NCI-H2227 (cell line): ENCODE measurements at regions not wholly inside any gene's neighbourhood (a gene's known extent, or its start where the extent isn't known, plus 50 kb on each side); places are given as distances from the start of the nearest gene placed in this dataset.
"Not testable (repeated sequence)": the region's sequence is repeated elsewhere in the genome, so short reads cannot be mapped to it uniquely, and the experiment has no call there.

ENCODE experiments used
- DNase-seq: peaks from one replicate; lab custom pipeline; 2025; ENCODE audit not compliant: unreplicated experiment; lab: John Stamatoyannopoulos, UW

GRCh38 chrX:40530509-40530908 is 50.3 kb upstream of the ATP6AP2 start:
- no peak for DNase-seq

GRCh38 chrX:40527543-40527942 is 53.2 kb upstream of the ATP6AP2 start:
- no peak for DNase-seq

- no peak for DNase-seq
Observed at GRCh38 chrX:40526412-40526811, 54.4 kb upstream of the ATP6AP2 start.

GRCh38 chrX:40525901-40526300 is 54.9 kb upstream of the ATP6AP2 start:
- DNase-seq: not testable (repeated sequence)

GRCh38 chrX:40524423-40524822 is 56.3 kb upstream of the ATP6AP2 start:
- no peak for DNase-seq

GRCh38 chrX:40523852-40524251 is 56.9 kb upstream of the ATP6AP2 start:
- DNase-seq: no peak

GRCh38 chrX:40521868-40522450 is 58.8 kb upstream of the ATP6AP2 start:
- no peak for DNase-seq

- DNase-seq: no peak
Observed at GRCh38 chrX:40514376-40514775, 66.4 kb upstream of the ATP6AP2 start.

GRCh38 chrX:40513835-40514234 is 66.9 kb upstream of the ATP6AP2 start:
- DNase-seq: no peak

GRCh38 chrX:40513012-40513411 is 67.8 kb upstream of the ATP6AP2 start:
- no peak for DNase-seq

GRCh38 chrX:40511258-40511657 is 69.5 kb upstream of the ATP6AP2 start:
- DNase-seq: no peak

GRCh38 chrX:40508560-40508959 is 72.2 kb upstream of the ATP6AP2 start:
- peak; percentile 86 for DNase-seq

- DNase-seq: no peak
Observed at GRCh38 chrX:40506201-40506985, 74.4 kb upstream of the ATP6AP2 start.

GRCh38 chrX:40504801-40505605 is 75.8 kb upstream of the ATP6AP2 start:
- no peak for DNase-seq

- DNase-seq: no peak
Observed at GRCh38 chrX:40503094-40503493, 77.7 kb upstream of the ATP6AP2 start.

- DNase-seq: no peak
Observed at GRCh38 chrX:40502688-40503087, 78.1 kb upstream of the ATP6AP2 start.

- no peak for DNase-seq
Observed at GRCh38 chrX:40501164-40501855, 79.5 kb upstream of the ATP6AP2 start.

- peak; percentile 14 for DNase-seq
Observed at GRCh38 chrX:40496728-40497127, 84.0 kb upstream of the ATP6AP2 start.

GRCh38 chrX:40495659-40496058 is 85.1 kb upstream of the ATP6AP2 start:
- no peak for DNase-seq

GRCh38 chrX:40494005-40494404 is 86.8 kb upstream of the ATP6AP2 start:
- DNase-seq: no peak

GRCh38 chrX:40488296-40488695 is 92.5 kb upstream of the ATP6AP2 start:
- DNase-seq: no peak
